ENCODE measurements at regions not wholly inside any gene's neighbourhood (a gene's known extent, or its start where the extent isn't known, plus 50 kb on each side); places are given as distances from the start of the nearest gene placed in this dataset.

- DNase-seq (ENCODE audit: low read depth, low spot score): no peak
These were observed 294.6 kb downstream of the RDH14 start for GRCh38 chr2:18265614-18266586.

GRCh38 chr2:18262601-18263000 is 297.9 kb downstream of the RDH14 start:
- DNase-seq (ENCODE audit: low read depth, low spot score): no peak

GRCh38 chr2:18253686-18254197 is 306.7 kb downstream of the RDH14 start:
- no peak for DNase-seq (ENCODE audit: low read depth, low spot score)

- DNase-seq (ENCODE audit: low read depth, low spot score): no peak
These were observed 309.0 kb downstream of the RDH14 start for GRCh38 chr2:18251486-18251885.

GRCh38 chr2:18247282-18248110 is 313.0 kb downstream of the RDH14 start:
- DNase-seq (ENCODE audit: low read depth, low spot score): no peak

- DNase-seq (ENCODE audit: low read depth, low spot score): no peak
These were observed 315.1 kb downstream of the RDH14 start for GRCh38 chr2:18245375-18245774.

- no peak for DNase-seq (ENCODE audit: low read depth, low spot score)
These were observed 315.6 kb downstream of the RDH14 start for GRCh38 chr2:18244845-18245244.

- DNase-seq (ENCODE audit: low read depth, low spot score): no peak
These were observed 316.6 kb downstream of the RDH14 start for GRCh38 chr2:18243816-18244215.

GRCh38 chr2:18242716-18243115 is 317.7 kb downstream of the RDH14 start:
- DNase-seq (ENCODE audit: low read depth, low spot score): no peak

- peak; percentile 11 for DNase-seq (ENCODE audit: low read depth, low spot score)
These were observed 322.2 kb downstream of the RDH14 start for GRCh38 chr2:18238209-18238608.

- no peak for DNase-seq (ENCODE audit: low read depth, low spot score)
These were observed 323.2 kb downstream of the RDH14 start for GRCh38 chr2:18237298-18237697.

- DNase-seq (ENCODE audit: low read depth, low spot score): no peak
These were observed 327.6 kb downstream of the RDH14 start for GRCh38 chr2:18232731-18233438.

GRCh38 chr2:18230668-18231067 is 329.8 kb downstream of the RDH14 start:
- DNase-seq (ENCODE audit: low read depth, low spot score): no peak

- DNase-seq (ENCODE audit: low read depth, low spot score): no peak
These were observed 340.8 kb downstream of the RDH14 start for GRCh38 chr2:18219676-18220075.

GRCh38 chr2:18218160-18218933 is 339.9 kb downstream of the KCNS3 start:
- no peak for DNase-seq (ENCODE audit: low read depth, low spot score)

- no peak for DNase-seq (ENCODE audit: low read depth, low spot score)
These were observed 336.5 kb downstream of the KCNS3 start for GRCh38 chr2:18214936-18215335.

GRCh38 chr2:18213986-18214385 is 335.5 kb downstream of the KCNS3 start:
- DNase-seq (ENCODE audit: low read depth, low spot score): no peak

- peak; percentile 79 for DNase-seq (ENCODE audit: low read depth, low spot score)
These were observed 331.6 kb downstream of the KCNS3 start for GRCh38 chr2:18209934-18210639.

GRCh38 chr2:18208956-18209355 is 330.5 kb downstream of the KCNS3 start:
- no peak for DNase-seq (ENCODE audit: low read depth, low spot score)

- DNase-seq (ENCODE audit: low read depth, low spot score): no peak
These were observed 322.3 kb downstream of the KCNS3 start for GRCh38 chr2:18200771-18201170.
